Neural progenitor cell (in vitro differentiated cells): ENCODE measurements at regions not wholly inside any gene's neighbourhood (a gene's known extent, or its start where the extent isn't known, plus 50 kb on each side); places are given as distances from the start of the nearest gene placed in this dataset.

Experiments
- EZH2 ChIP-seq: fragments of 200-600 bp; sonication (generic); IDR thresholded peaks from 2 replicates; pipeline ENCODE4 v1.6.1; 2017; ENCODE audit warnings: antibody characterized with exemption, mild to moderate bottlenecking, moderate library complexity
- EZH2phosphoT487 ChIP-seq: fragments of 200-600 bp; sonication (generic); IDR thresholded peaks from 2 replicates; pipeline ENCODE4 v1.6.1; 2017; ENCODE audit warnings: antibody characterized with exemption
- TF ChIP-seq, protein P1 (sequence below): fragments of 200-600 bp; sonication (generic); IDR thresholded peaks from 2 replicates; pipeline ENCODE4 v1.5.1; 2017; ENCODE audit warnings: antibody characterized with exemption, mild to moderate bottlenecking

DNA sequence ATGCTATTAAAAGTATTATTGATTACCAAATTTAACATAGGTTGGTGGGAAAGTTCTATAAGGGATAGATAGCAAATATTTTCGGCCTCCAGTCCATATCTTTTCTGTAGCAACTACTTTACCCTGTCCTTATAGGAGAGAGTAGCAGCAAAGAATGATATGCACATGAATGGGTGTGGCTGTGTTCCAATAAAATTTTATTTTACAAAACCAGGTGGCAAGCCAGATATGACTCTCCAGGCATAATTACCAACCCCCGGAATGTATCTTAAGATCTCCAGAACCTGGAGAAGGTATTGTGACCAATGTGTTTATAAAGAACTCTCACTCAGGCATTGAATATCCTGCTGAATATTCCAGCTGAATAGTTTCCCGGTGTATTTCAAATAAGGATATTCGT is 1461.2 kb downstream of the MAT2B start:
- TF ChIP-seq EZH2phosphoT487 = no peak
- TF ChIP-seq, protein P1, sequence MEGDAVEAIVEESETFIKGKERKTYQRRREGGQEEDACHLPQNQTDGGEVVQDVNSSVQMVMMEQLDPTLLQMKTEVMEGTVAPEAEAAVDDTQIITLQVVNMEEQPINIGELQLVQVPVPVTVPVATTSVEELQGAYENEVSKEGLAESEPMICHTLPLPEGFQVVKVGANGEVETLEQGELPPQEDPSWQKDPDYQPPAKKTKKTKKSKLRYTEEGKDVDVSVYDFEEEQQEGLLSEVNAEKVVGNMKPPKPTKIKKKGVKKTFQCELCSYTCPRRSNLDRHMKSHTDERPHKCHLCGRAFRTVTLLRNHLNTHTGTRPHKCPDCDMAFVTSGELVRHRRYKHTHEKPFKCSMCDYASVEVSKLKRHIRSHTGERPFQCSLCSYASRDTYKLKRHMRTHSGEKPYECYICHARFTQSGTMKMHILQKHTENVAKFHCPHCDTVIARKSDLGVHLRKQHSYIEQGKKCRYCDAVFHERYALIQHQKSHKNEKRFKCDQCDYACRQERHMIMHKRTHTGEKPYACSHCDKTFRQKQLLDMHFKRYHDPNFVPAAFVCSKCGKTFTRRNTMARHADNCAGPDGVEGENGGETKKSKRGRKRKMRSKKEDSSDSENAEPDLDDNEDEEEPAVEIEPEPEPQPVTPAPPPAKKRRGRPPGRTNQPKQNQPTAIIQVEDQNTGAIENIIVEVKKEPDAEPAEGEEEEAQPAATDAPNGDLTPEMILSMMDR = no peak
- TF ChIP-seq EZH2 = no peak
